Endothelial cell of umbilical vein (primary cell): ENCODE measurements at regions not wholly inside any gene's neighbourhood (a gene's known extent, or its start where the extent isn't known, plus 50 kb on each side); places are given as distances from the start of the nearest gene placed in this dataset.

Experiments used
- EZH2 ChIP-seq: IDR thresholded peaks from 2 replicates; pipeline ENCODE4 v1.6.1; 2012; ENCODE audit warnings: borderline replicate concordance, low read depth, mild to moderate bottlenecking, moderate library complexity, low read length, inconsistent platforms; ENCODE audit not compliant: severe bottlenecking
- FOS ChIP-seq: IDR thresholded peaks from 2 replicates; pipeline ENCODE4 v1.6.1; 2011; ENCODE audit warnings: mild to moderate bottlenecking, low read length, moderate library complexity, borderline replicate concordance; ENCODE audit not compliant: insufficient read depth
- GATA2 ChIP-seq: IDR thresholded peaks from 2 replicates; pipeline ENCODE4 v1.7.0; 2011; ENCODE audit warnings: low read depth, mild to moderate bottlenecking, moderate library complexity, mixed read lengths, low read length; ENCODE audit not compliant: insufficient read length, insufficient read depth
- JUN ChIP-seq: IDR thresholded peaks from 2 replicates; pipeline ENCODE4 v1.6.1; 2011; ENCODE audit warnings: borderline replicate concordance, low read depth; ENCODE audit not compliant: insufficient read length, insufficient read depth
- MYC ChIP-seq: IDR thresholded peaks from one replicate; pipeline ENCODE4 v1.6.1; 2011; ENCODE audit warnings: mild to moderate bottlenecking, low read depth, low read length
- POLR2A ChIP-seq: IDR thresholded peaks from 2 replicates; pipeline ENCODE4 v1.6.1; 2012; ENCODE audit warnings: low read depth, mild to moderate bottlenecking, control low read depth, low read length
- POLR2AphosphoS5 ChIP-seq: IDR thresholded peaks from 2 replicates; pipeline ENCODE4 v1.6.1; 2012; ENCODE audit warnings: low read depth, mild to moderate bottlenecking, control low read depth, low read length, moderate library complexity; ENCODE audit not compliant: insufficient read depth
- TF ChIP-seq, protein P1 (sequence below), 2 donors: IDR thresholded peaks; 1 replicate in 1 of 2; 2 replicates in 1 of 2; pipeline ENCODE4 v1.5.1; 2011; ENCODE audit warnings: low read length in 2 of 2, mild to moderate bottlenecking in 2 of 2, moderate library complexity in 2 of 2, control low read depth in 1 of 2, inconsistent platforms in 1 of 2, low read depth in 1 of 2; ENCODE audit not compliant: insufficient read depth in 1 of 2; ENCODE audit errors: extremely low read depth in 1 of 2
- TF ChIP-seq, protein P2 (sequence below): IDR thresholded peaks from 2 replicates; pipeline ENCODE4 v1.6.1; 2011; ENCODE audit not compliant: insufficient read depth, insufficient read length

DNA sequence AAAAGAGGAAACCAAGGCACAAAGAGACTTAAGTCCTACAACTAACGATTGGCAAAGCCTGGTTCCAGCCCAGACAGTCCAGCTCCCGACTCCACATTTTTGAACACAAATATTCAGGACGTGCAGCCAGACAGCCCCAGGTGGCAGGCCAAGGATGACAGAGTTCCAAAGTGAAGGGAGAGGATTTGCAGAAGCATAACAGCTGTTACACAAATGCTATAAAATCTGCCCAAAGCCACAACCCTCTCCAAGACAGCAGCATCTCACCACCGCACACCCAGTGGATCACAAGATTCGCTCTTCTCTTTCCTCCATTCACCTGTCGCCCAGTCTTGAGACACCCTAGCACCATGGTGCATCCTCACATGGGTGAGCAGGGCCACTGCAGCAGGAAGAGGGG lies 227.1 kb upstream of the ID2 start:
- TF ChIP-seq POLR2AphosphoS5, result no peak
- TF ChIP-seq, protein P1, sequence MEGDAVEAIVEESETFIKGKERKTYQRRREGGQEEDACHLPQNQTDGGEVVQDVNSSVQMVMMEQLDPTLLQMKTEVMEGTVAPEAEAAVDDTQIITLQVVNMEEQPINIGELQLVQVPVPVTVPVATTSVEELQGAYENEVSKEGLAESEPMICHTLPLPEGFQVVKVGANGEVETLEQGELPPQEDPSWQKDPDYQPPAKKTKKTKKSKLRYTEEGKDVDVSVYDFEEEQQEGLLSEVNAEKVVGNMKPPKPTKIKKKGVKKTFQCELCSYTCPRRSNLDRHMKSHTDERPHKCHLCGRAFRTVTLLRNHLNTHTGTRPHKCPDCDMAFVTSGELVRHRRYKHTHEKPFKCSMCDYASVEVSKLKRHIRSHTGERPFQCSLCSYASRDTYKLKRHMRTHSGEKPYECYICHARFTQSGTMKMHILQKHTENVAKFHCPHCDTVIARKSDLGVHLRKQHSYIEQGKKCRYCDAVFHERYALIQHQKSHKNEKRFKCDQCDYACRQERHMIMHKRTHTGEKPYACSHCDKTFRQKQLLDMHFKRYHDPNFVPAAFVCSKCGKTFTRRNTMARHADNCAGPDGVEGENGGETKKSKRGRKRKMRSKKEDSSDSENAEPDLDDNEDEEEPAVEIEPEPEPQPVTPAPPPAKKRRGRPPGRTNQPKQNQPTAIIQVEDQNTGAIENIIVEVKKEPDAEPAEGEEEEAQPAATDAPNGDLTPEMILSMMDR (IDR thresholded peaks at IDR 0.05; ENCODE audit: extremely low read depth in 1 of 2, insufficient read depth in 1 of 2, low read depth in 1 of 2, low read length in 2 of 2), result no peak
- TF ChIP-seq, protein P2, sequence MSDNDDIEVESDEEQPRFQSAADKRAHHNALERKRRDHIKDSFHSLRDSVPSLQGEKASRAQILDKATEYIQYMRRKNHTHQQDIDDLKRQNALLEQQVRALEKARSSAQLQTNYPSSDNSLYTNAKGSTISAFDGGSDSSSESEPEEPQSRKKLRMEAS, result no peak
- TF ChIP-seq POLR2A, result no peak
- no peak for TF ChIP-seq EZH2
- no peak for TF ChIP-seq MYC
- TF ChIP-seq JUN, result no peak
- no peak for TF ChIP-seq GATA2
- no peak for TF ChIP-seq FOS
